ENCODE measurements at regions not wholly inside any gene's neighbourhood (a gene's known extent, or its start where the extent isn't known, plus 50 kb on each side); places are given as distances from the start of the nearest gene placed in this dataset.

- no peak for DNase-seq
- CTCF ChIA-PET = no interaction called here
- TF ChIP-seq CTCF (IDR thresholded peaks at IDR 0.05) = no peak
- H3K27me3 Mint-ChIP-seq = no peaks in the 10 kb centered on the region
- H3K27ac Mint-ChIP-seq = no peak overlapping the region
- POLR2A ChIA-PET = no interaction called here
- H3K36me3 Mint-ChIP-seq (ENCODE audit: low read depth) = no peaks in the 10 kb centered on the region
- H3K4me3 Mint-ChIP-seq = no peak overlapping the region
- intact Hi-C loops (cut with micrococcal nuclease) = no loop called here
- peaks cover 3% of the 10 kb centered on the region for H3K9me3 Mint-ChIP-seq
- ATAC-seq (ENCODE audit: low read depth) = no peak
- H3K4me1 Mint-ChIP-seq = no peaks in the 10 kb centered on the region
Measured at GRCh38 chr5:105922574-105922973, 1748.2 kb downstream of the EFNA5 start.

- Mint-ChIP-seq H3K36me3 (ENCODE audit: low read depth) (no peaks in the 10 kb centered on the region), H3K4me1 (no peaks in the 10 kb centered on the region), H3K4me3 (no peak overlapping the region), H3K9me3 (peaks cover 3% of the 10 kb centered on the region), H3K27me3 (no peaks in the 10 kb centered on the region), H3K27ac (no peak overlapping the region)
- intact Hi-C loops (cut with micrococcal nuclease) = no loop called here
- ChIA-PET POLR2A (no interaction called here), CTCF (no interaction called here)
- ATAC-seq (ENCODE audit: low read depth) = no peak
- no peak for DNase-seq
- no peak for TF ChIP-seq CTCF (IDR thresholded peaks at IDR 0.05)
Measured at GRCh38 chr5:105922080-105922479, 1748.7 kb downstream of the EFNA5 start.

GRCh38 chr5:105917189-105917588 lies 1753.5 kb downstream of the EFNA5 start:
- H3K9me3 Mint-ChIP-seq = peaks cover 3% of the 10 kb centered on the region
- H3K27me3 Mint-ChIP-seq = no peaks in the 10 kb centered on the region

GRCh38 chr5:105907016-105907415 lies 1763.7 kb downstream of the EFNA5 start:
- no peaks in the 10 kb centered on the region for H3K27me3 Mint-ChIP-seq
- no peak for TF ChIP-seq CTCF (IDR thresholded peaks at IDR 0.05)
- no peak overlapping the region for H3K27ac Mint-ChIP-seq
- DNase-seq (no peak), ATAC-seq (ENCODE audit: low read depth) (no peak)
- intact Hi-C loops (cut with micrococcal nuclease) = no loop called here
- ChIA-PET POLR2A (no interaction called here), CTCF (no interaction called here)
- H3K9me3 Mint-ChIP-seq = no peaks in the 10 kb centered on the region
- H3K4me3 Mint-ChIP-seq = no peak overlapping the region
- H3K4me1 Mint-ChIP-seq = no peaks in the 10 kb centered on the region
- no peaks in the 10 kb centered on the region for H3K36me3 Mint-ChIP-seq (ENCODE audit: low read depth)

More at GRCh38 chr5:105917189-105917588, 1753.5 kb downstream of the EFNA5 start:
- Mint-ChIP-seq H3K36me3 (ENCODE audit: low read depth) (no peaks in the 10 kb centered on the region), H3K4me1 (no peaks in the 10 kb centered on the region), H3K4me3 (no peak overlapping the region), H3K27ac (no peak overlapping the region)
- no peak for TF ChIP-seq CTCF (IDR thresholded peaks at IDR 0.05)
- intact Hi-C loops (cut with micrococcal nuclease) = no loop called here
- DNase-seq (no peak), ATAC-seq (ENCODE audit: low read depth) (no peak)
- CTCF ChIA-PET = no interaction called here
- POLR2A ChIA-PET = no interaction called here

- H3K36me3 Mint-ChIP-seq (ENCODE audit: low read depth) = no peaks in the 10 kb centered on the region
- ATAC-seq (ENCODE audit: low read depth) (no peak), DNase-seq (no peak)
- no peak overlapping the region for H3K4me3 Mint-ChIP-seq
- H3K27me3 Mint-ChIP-seq = no peaks in the 10 kb centered on the region
- H3K9me3 Mint-ChIP-seq = no peaks in the 10 kb centered on the region
- ChIA-PET CTCF (no interaction called here), POLR2A (no interaction called here)
- TF ChIP-seq CTCF (IDR thresholded peaks at IDR 0.05) = no peak
- H3K27ac Mint-ChIP-seq = no peak overlapping the region
- intact Hi-C loops (cut with micrococcal nuclease) = no loop called here
- H3K4me1 Mint-ChIP-seq = no peaks in the 10 kb centered on the region
Measured at GRCh38 chr5:105905392-105905791, 1765.3 kb downstream of the EFNA5 start.

Measured in activated B cell treated with CpG ODN at 0.5 μM for 24 hours (primary cell).